ENCODE measurements at regions not wholly inside any gene's neighbourhood (a gene's known extent, or its start where the extent isn't known, plus 50 kb on each side); places are given as distances from the start of the nearest gene placed in this dataset.

DNA sequence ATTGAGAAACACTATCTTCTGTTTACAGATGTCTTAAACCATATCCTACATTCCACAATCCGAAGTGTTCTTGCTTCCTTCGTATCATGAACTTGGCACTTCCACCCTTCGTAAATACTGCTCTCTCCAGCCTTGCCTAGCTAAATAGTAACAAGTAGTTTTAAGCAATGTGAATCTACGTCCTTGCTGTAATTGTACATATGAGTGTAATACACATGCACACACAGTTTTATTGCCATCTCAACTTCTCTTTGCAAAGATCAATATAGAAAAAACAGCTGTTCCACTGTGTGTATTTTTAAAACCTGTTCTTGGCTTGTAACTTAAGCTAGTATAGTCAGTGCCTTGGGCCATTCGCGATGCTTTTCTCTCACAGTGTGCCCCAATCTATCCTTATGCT lies 1524.7 kb downstream of the GRIK2 start:
- TF ChIP-seq, protein P1, sequence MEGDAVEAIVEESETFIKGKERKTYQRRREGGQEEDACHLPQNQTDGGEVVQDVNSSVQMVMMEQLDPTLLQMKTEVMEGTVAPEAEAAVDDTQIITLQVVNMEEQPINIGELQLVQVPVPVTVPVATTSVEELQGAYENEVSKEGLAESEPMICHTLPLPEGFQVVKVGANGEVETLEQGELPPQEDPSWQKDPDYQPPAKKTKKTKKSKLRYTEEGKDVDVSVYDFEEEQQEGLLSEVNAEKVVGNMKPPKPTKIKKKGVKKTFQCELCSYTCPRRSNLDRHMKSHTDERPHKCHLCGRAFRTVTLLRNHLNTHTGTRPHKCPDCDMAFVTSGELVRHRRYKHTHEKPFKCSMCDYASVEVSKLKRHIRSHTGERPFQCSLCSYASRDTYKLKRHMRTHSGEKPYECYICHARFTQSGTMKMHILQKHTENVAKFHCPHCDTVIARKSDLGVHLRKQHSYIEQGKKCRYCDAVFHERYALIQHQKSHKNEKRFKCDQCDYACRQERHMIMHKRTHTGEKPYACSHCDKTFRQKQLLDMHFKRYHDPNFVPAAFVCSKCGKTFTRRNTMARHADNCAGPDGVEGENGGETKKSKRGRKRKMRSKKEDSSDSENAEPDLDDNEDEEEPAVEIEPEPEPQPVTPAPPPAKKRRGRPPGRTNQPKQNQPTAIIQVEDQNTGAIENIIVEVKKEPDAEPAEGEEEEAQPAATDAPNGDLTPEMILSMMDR (IDR thresholded peaks at IDR 0.05): no peak
- TF ChIP-seq, protein P2, sequence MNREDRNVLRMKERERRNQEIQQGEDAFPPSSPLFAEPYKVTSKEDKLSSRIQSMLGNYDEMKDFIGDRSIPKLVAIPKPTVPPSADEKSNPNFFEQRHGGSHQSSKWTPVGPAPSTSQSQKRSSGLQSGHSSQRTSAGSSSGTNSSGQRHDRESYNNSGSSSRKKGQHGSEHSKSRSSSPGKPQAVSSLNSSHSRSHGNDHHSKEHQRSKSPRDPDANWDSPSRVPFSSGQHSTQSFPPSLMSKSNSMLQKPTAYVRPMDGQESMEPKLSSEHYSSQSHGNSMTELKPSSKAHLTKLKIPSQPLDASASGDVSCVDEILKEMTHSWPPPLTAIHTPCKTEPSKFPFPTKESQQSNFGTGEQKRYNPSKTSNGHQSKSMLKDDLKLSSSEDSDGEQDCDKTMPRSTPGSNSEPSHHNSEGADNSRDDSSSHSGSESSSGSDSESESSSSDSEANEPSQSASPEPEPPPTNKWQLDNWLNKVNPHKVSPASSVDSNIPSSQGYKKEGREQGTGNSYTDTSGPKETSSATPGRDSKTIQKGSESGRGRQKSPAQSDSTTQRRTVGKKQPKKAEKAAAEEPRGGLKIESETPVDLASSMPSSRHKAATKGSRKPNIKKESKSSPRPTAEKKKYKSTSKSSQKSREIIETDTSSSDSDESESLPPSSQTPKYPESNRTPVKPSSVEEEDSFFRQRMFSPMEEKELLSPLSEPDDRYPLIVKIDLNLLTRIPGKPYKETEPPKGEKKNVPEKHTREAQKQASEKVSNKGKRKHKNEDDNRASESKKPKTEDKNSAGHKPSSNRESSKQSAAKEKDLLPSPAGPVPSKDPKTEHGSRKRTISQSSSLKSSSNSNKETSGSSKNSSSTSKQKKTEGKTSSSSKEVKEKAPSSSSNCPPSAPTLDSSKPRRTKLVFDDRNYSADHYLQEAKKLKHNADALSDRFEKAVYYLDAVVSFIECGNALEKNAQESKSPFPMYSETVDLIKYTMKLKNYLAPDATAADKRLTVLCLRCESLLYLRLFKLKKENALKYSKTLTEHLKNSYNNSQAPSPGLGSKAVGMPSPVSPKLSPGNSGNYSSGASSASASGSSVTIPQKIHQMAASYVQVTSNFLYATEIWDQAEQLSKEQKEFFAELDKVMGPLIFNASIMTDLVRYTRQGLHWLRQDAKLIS (CRISPR knock-in tag; IDR thresholded peaks at IDR 0.05; ENCODE audit: borderline replicate concordance): no peak
- TF ChIP-seq, protein P3, sequence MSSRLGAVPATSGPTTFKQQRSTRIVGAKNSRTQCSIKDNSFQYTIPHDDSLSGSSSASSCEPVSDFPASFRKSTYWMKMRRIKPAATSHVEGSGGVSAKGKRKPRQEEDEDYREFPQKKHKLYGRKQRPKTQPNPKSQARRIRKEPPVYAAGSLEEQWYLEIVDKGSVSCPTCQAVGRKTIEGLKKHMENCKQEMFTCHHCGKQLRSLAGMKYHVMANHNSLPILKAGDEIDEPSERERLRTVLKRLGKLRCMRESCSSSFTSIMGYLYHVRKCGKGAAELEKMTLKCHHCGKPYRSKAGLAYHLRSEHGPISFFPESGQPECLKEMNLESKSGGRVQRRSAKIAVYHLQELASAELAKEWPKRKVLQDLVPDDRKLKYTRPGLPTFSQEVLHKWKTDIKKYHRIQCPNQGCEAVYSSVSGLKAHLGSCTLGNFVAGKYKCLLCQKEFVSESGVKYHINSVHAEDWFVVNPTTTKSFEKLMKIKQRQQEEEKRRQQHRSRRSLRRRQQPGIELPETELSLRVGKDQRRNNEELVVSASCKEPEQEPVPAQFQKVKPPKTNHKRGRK (CRISPR knock-in tag; IDR thresholded peaks at IDR 0.05; ENCODE audit: borderline replicate concordance): no peak
- TF ChIP-seq ELF4 (CRISPR knock-in tag; IDR thresholded peaks at IDR 0.05; ENCODE audit: low read depth) (no peak), PRRX2 (CRISPR knock-in tag; IDR thresholded peaks at IDR 0.05) (no peak)
- TF ChIP-seq, protein P4, sequence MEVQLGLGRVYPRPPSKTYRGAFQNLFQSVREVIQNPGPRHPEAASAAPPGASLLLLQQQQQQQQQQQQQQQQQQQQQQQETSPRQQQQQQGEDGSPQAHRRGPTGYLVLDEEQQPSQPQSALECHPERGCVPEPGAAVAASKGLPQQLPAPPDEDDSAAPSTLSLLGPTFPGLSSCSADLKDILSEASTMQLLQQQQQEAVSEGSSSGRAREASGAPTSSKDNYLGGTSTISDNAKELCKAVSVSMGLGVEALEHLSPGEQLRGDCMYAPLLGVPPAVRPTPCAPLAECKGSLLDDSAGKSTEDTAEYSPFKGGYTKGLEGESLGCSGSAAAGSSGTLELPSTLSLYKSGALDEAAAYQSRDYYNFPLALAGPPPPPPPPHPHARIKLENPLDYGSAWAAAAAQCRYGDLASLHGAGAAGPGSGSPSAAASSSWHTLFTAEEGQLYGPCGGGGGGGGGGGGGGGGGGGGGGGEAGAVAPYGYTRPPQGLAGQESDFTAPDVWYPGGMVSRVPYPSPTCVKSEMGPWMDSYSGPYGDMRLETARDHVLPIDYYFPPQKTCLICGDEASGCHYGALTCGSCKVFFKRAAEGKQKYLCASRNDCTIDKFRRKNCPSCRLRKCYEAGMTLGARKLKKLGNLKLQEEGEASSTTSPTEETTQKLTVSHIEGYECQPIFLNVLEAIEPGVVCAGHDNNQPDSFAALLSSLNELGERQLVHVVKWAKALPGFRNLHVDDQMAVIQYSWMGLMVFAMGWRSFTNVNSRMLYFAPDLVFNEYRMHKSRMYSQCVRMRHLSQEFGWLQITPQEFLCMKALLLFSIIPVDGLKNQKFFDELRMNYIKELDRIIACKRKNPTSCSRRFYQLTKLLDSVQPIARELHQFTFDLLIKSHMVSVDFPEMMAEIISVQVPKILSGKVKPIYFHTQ (CRISPR knock-in tag; IDR thresholded peaks at IDR 0.05): no peak
- TF ChIP-seq, protein P5, sequence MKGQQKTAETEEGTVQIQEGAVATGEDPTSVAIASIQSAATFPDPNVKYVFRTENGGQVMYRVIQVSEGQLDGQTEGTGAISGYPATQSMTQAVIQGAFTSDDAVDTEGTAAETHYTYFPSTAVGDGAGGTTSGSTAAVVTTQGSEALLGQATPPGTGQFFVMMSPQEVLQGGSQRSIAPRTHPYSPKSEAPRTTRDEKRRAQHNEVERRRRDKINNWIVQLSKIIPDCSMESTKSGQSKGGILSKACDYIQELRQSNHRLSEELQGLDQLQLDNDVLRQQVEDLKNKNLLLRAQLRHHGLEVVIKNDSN (CRISPR knock-in tag; IDR thresholded peaks at IDR 0.05): no peak
- no peak overlapping the region for H3K27ac Mint-ChIP-seq
- no peak overlapping the region for H3K4me3 Mint-ChIP-seq
- ChIA-PET CTCF (interaction anchor here (1.6 kb wide), 1 partner anchor 11 kb away, joined by 3 read pairs; no protein-coding TSS in a partner anchor), POLR2A (no interaction called here)
- H3K4me1 Mint-ChIP-seq: no peaks in the 10 kb centered on the region; the same call in 1 of the 2 replicates
- H3K27me3 Mint-ChIP-seq (ENCODE audit: low read depth): no peaks in the 10 kb centered on the region
- no peaks in the 10 kb centered on the region for H3K36me3 Mint-ChIP-seq
- ATAC-seq (no peak), DNase-seq (ENCODE audit: low spot score) (no peak)
- peaks cover 16% of the 10 kb centered on the region for H3K9me3 Mint-ChIP-seq

DNA sequence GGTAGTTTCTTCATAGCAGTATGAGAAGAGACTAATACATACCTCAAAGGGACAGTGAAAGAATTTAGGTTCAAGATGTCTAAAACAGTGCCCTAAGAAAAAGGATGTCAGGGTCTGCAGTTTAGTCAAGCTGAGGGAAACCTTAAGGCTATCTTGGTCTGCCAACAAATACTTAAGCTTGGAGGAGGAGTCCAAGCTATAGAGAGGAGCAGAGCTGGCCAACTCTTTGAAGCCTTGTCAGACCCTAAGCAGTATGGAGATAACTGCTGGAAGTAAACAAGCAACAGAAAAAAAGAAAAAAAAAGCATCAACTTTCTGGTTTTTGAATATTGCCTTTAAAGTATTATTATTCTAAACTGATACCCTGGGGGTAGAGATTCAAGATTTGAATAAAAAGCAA lies 1518.1 kb downstream of the GRIK2 start:
- H3K4me1 Mint-ChIP-seq: peaks cover 6% of the 10 kb centered on the region; the same call in 1 of the 2 replicates
- POLR2A ChIA-PET: no interaction called here
- H3K27ac Mint-ChIP-seq: no peak overlapping the region
- H3K4me3 Mint-ChIP-seq: no peak overlapping the region
- H3K27me3 Mint-ChIP-seq (ENCODE audit: low read depth): no peaks in the 10 kb centered on the region
- no peaks in the 10 kb centered on the region for H3K36me3 Mint-ChIP-seq
- CTCF ChIA-PET: no interaction called here
- ATAC-seq (no peak), DNase-seq (ENCODE audit: low spot score) (no peak)
- H3K9me3 Mint-ChIP-seq: peaks cover 17% of the 10 kb centered on the region
- TF ChIP-seq CREB1 (CRISPR knock-in tag; IDR thresholded peaks at IDR 0.05) (no peak), JAZF1 (CRISPR knock-in tag; IDR thresholded peaks at IDR 0.05) (no peak), ATF1 (CRISPR knock-in tag; IDR thresholded peaks at IDR 0.05) (no peak), NR2C2 (CRISPR knock-in tag; IDR thresholded peaks at IDR 0.05) (no peak), ZNF232 (CRISPR knock-in tag; IDR thresholded peaks at IDR 0.05) (no peak), ZNF423 (CRISPR knock-in tag; IDR thresholded peaks at IDR 0.05) (no peak), FOXP1 (CRISPR knock-in tag; IDR thresholded peaks at IDR 0.05; ENCODE audit: borderline replicate concordance) (no peak), NR1H2 (CRISPR knock-in tag; IDR thresholded peaks at IDR 0.05) (no peak), TCF7 (CRISPR knock-in tag; IDR thresholded peaks at IDR 0.05; ENCODE audit: low read depth) (no peak)
- TF ChIP-seq, protein P6, sequence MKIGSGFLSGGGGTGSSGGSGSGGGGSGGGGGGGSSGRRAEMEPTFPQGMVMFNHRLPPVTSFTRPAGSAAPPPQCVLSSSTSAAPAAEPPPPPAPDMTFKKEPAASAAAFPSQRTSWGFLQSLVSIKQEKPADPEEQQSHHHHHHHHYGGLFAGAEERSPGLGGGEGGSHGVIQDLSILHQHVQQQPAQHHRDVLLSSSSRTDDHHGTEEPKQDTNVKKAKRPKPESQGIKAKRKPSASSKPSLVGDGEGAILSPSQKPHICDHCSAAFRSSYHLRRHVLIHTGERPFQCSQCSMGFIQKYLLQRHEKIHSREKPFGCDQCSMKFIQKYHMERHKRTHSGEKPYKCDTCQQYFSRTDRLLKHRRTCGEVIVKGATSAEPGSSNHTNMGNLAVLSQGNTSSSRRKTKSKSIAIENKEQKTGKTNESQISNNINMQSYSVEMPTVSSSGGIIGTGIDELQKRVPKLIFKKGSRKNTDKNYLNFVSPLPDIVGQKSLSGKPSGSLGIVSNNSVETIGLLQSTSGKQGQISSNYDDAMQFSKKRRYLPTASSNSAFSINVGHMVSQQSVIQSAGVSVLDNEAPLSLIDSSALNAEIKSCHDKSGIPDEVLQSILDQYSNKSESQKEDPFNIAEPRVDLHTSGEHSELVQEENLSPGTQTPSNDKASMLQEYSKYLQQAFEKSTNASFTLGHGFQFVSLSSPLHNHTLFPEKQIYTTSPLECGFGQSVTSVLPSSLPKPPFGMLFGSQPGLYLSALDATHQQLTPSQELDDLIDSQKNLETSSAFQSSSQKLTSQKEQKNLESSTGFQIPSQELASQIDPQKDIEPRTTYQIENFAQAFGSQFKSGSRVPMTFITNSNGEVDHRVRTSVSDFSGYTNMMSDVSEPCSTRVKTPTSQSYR (CRISPR knock-in tag; IDR thresholded peaks at IDR 0.05): no peak
- TF ChIP-seq, protein P7, sequence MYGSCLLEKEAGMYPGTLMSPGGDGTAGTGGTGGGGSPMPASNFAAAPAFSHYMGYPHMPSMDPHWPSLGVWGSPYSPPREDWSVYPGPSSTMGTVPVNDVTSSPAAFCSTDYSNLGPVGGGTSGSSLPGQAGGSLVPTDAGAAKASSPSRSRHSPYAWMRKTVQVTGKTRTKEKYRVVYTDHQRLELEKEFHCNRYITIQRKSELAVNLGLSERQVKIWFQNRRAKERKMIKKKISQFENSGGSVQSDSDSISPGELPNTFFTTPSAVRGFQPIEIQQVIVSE (CRISPR knock-in tag; IDR thresholded peaks at IDR 0.05; ENCODE audit: borderline replicate concordance): no peak
- TF ChIP-seq, protein P8, sequence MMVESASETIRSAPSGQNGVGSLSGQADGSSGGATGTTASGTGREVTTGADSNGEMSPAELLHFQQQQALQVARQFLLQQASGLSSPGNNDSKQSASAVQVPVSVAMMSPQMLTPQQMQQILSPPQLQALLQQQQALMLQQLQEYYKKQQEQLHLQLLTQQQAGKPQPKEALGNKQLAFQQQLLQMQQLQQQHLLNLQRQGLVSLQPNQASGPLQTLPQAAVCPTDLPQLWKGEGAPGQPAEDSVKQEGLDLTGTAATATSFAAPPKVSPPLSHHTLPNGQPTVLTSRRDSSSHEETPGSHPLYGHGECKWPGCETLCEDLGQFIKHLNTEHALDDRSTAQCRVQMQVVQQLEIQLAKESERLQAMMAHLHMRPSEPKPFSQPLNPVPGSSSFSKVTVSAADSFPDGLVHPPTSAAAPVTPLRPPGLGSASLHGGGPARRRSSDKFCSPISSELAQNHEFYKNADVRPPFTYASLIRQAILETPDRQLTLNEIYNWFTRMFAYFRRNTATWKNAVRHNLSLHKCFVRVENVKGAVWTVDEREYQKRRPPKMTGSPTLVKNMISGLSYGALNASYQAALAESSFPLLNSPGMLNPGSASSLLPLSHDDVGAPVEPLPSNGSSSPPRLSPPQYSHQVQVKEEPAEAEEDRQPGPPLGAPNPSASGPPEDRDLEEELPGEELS (CRISPR knock-in tag; IDR thresholded peaks at IDR 0.05): no peak

All from WTC11 (cell line).